GM19193 (cell line): ENCODE measurements at regions not wholly inside any gene's neighbourhood (a gene's known extent, or its start where the extent isn't known, plus 50 kb on each side); places are given as distances from the start of the nearest gene placed in this dataset.

Experiments used
- POLR2A ChIP-seq: IDR thresholded peaks from 4 replicates; pipeline ENCODE4 v1.6.1; 2011; ENCODE audit not compliant: insufficient read depth, insufficient read length; ENCODE audit errors: extremely low read depth

GRCh38 chr7:25578991-25579777 is 350.9 kb upstream of the NPVF start:
- no peak for TF ChIP-seq POLR2A

- no peak for TF ChIP-seq POLR2A
Observed at GRCh38 chr7:25579778-25580075, 351.4 kb upstream of the NPVF start.

GRCh38 chr7:25580141-25580540 is 351.9 kb upstream of the NPVF start:
- no peak for TF ChIP-seq POLR2A

GRCh38 chr7:25583621-25584020 is 355.3 kb upstream of the NPVF start:
- no peak for TF ChIP-seq POLR2A

GRCh38 chr7:25584112-25584938 is 356.0 kb upstream of the NPVF start:
- TF ChIP-seq POLR2A = no peak

GRCh38 chr7:25586513-25586912 is 358.2 kb upstream of the NPVF start:
- no peak for TF ChIP-seq POLR2A

- TF ChIP-seq POLR2A = no peak
Observed at GRCh38 chr7:25594122-25594521, 365.8 kb upstream of the NPVF start.

- TF ChIP-seq POLR2A = no peak
Observed at GRCh38 chr7:25594728-25595127, 366.4 kb upstream of the NPVF start.

GRCh38 chr7:25595996-25596395 is 367.7 kb upstream of the NPVF start:
- TF ChIP-seq POLR2A = no peak

- TF ChIP-seq POLR2A = no peak
Observed at GRCh38 chr7:25596443-25596842, 368.2 kb upstream of the NPVF start.

- TF ChIP-seq POLR2A = no peak
Observed at GRCh38 chr7:25597946-25598345, 369.7 kb upstream of the NPVF start.

GRCh38 chr7:25598765-25599164 is 370.5 kb upstream of the NPVF start:
- TF ChIP-seq POLR2A = no peak

- no peak for TF ChIP-seq POLR2A
Observed at GRCh38 chr7:25600262-25600920, 372.1 kb upstream of the NPVF start.

- no peak for TF ChIP-seq POLR2A
Observed at GRCh38 chr7:25611196-25611595, 382.9 kb upstream of the NPVF start.

GRCh38 chr7:25613912-25614311 is 385.6 kb upstream of the NPVF start:
- no peak for TF ChIP-seq POLR2A

GRCh38 chr7:25614415-25614814 is 386.1 kb upstream of the NPVF start:
- no peak for TF ChIP-seq POLR2A
